H1 (cell line): ENCODE measurements at regions not wholly inside any gene's neighbourhood (a gene's known extent, or its start where the extent isn't known, plus 50 kb on each side); places are given as distances from the start of the nearest gene placed in this dataset.

Experiments used
- BCL11A ChIP-seq, 2 experiments: IDR thresholded peaks; one replicate each; pipeline ENCODE4 v1.6.1; 2011; ENCODE audit warnings: low read depth in 2 of 2, low read length in 2 of 2, mild to moderate bottlenecking in 2 of 2
- CTCF ChIP-seq, 3 experiments: IDR thresholded peaks; 1 replicate in 2 of 3; 2 replicates in 1 of 3; pipeline versions ENCODE4 v1.5.1 to v1.6.1; 2011; ENCODE audit warnings: low read length in 3 of 3, mild to moderate bottlenecking in 3 of 3, inconsistent platforms in 2 of 3, low read depth in 1 of 3, moderate library complexity in 1 of 3; ENCODE audit not compliant: insufficient read depth in 1 of 3; ENCODE audit errors: control extremely low read depth in 1 of 3
- EP300 ChIP-seq, 2 experiments: IDR thresholded peaks; 1 replicate in 1 of 2; 2 replicates in 1 of 2; pipeline ENCODE4 v1.6.1; 2011 to 2012; ENCODE audit warnings: low read depth in 2 of 2, low read length in 2 of 2, mild to moderate bottlenecking in 2 of 2, borderline replicate concordance in 1 of 2, inconsistent platforms in 1 of 2, moderate library complexity in 1 of 2
- NRF1 ChIP-seq: IDR thresholded peaks from 2 replicates; pipeline ENCODE4 v1.6.1; 2011; ENCODE audit warnings: mild to moderate bottlenecking, low read depth, low read length, improper control_type of control experiment
- POLR2A ChIP-seq, 2 experiments: IDR thresholded peaks; 1 replicate in 1 of 2; 2 replicates in 1 of 2; pipeline ENCODE4 v1.6.1; 2011; ENCODE audit warnings: low read depth in 2 of 2, low read length in 2 of 2, mild to moderate bottlenecking in 2 of 2; ENCODE audit errors: control extremely low read depth in 1 of 2
- POU5F1 ChIP-seq: IDR thresholded peaks from 2 replicates; pipeline ENCODE4 v1.6.1; 2011; ENCODE audit warnings: low read depth, mild to moderate bottlenecking, low read length, moderate library complexity
- RAD21 ChIP-seq, 2 experiments: IDR thresholded peaks in 1 of 2; conservative IDR thresholded peaks in 1 of 2; 2 replicates each; pipeline ENCODE4 v1.6.1; 2011; ENCODE audit warnings: low read depth in 2 of 2, low read length in 2 of 2, improper control_type of control experiment in 1 of 2, inconsistent platforms in 1 of 2, mild to moderate bottlenecking in 1 of 2, moderate library complexity in 1 of 2
- RFX5 ChIP-seq: IDR thresholded peaks from 2 replicates; pipeline ENCODE4 v1.6.1; 2011; ENCODE audit warnings: low read depth, low read length, improper control_type of control experiment, borderline replicate concordance
- TAF1 ChIP-seq: IDR thresholded peaks from 2 replicates; pipeline ENCODE4 v1.6.1; 2011; ENCODE audit warnings: mild to moderate bottlenecking, low read depth, low read length
- TEAD4 ChIP-seq: IDR thresholded peaks from 2 replicates; pipeline ENCODE4 v1.6.1; 2012; ENCODE audit warnings: low read depth, low read length, inconsistent platforms, mixed read lengths
- USF2 ChIP-seq: IDR thresholded peaks from 2 replicates; pipeline ENCODE4 v1.6.1; 2011; ENCODE audit warnings: low read length, improper control_type of control experiment
- ZNF274 ChIP-seq: IDR thresholded peaks from 2 replicates; pipeline ENCODE4 v1.7.0; 2012; ENCODE audit warnings: low read length, borderline replicate concordance; ENCODE audit errors: extremely low read depth

GRCh38 chr2:4604767-4605166 is 901.4 kb downstream of the DCDC2C start:
- TF ChIP-seq TAF1 (no peak), RFX5 (no peak), RAD21 (IDR thresholded peaks at IDR 0.05 in 1 of 2, conservative IDR thresholded peaks at IDR 0.05 in 1 of 2; ENCODE audit: low read depth in 2 of 2, low read length in 2 of 2) (peak; percentile 25 to 53; a peak in 3 of 4 replicates), POLR2A (IDR thresholded peaks at IDR 0.05; ENCODE audit: control extremely low read depth in 1 of 2, low read depth in 2 of 2, low read length in 2 of 2) (no peak), CTCF (IDR thresholded peaks at IDR 0.05; ENCODE audit: control extremely low read depth in 1 of 3, insufficient read depth in 1 of 3, low read depth in 1 of 3, low read length in 3 of 3) (no peak), USF2 (no peak), NRF1 (no peak), EP300 (IDR thresholded peaks at IDR 0.05; ENCODE audit: borderline replicate concordance in 1 of 2, low read depth in 2 of 2, low read length in 2 of 2) (no peak), BCL11A (IDR thresholded peaks at IDR 0.05; ENCODE audit: low read depth in 2 of 2, low read length in 2 of 2) (no peak), ZNF274 (no peak), TEAD4 (no peak), POU5F1 (no peak)
